Nephron (organoid): ENCODE measurements at regions not wholly inside any gene's neighbourhood (a gene's known extent, or its start where the extent isn't known, plus 50 kb on each side); places are given as distances from the start of the nearest gene placed in this dataset.

Experiments
- H3K27ac Mint-ChIP-seq, 3 experiments: 2 replicates each; pipeline ENCODE4 v1.8.0; 2020; ENCODE audit warnings: mixed read lengths in 3 of 3, mild to moderate bottlenecking in 2 of 3, moderate library complexity in 1 of 3
- H3K27me3 Mint-ChIP-seq: 2 replicates; pipeline ENCODE4 v1.8.0; 2021; ENCODE audit warnings: low read depth, mild to moderate bottlenecking, moderate library complexity, mixed read lengths
- H3K36me3 Mint-ChIP-seq: 2 replicates; pipeline ENCODE4 v1.8.0; 2020; ENCODE audit warnings: low read depth, mixed read lengths
- H3K4me1 Mint-ChIP-seq: 2 replicates; pipeline ENCODE4 v1.8.0; 2020; ENCODE audit warnings: mixed read lengths
- H3K4me3 Mint-ChIP-seq, 3 experiments: 2 replicates each; pipeline ENCODE4 v1.8.0; 2020; ENCODE audit warnings: mild to moderate bottlenecking in 3 of 3, mixed read lengths in 3 of 3, moderate library complexity in 2 of 3
- H3K9me3 Mint-ChIP-seq: 2 replicates; pipeline ENCODE4 v1.8.0; 2020; ENCODE audit warnings: mixed read lengths
- TF ChIP-seq, protein P1 (sequence below), 3 experiments: fragments of 200-600 bp; sonication (generic); IDR thresholded peaks; one replicate each; pipeline ENCODE4 v1.5.0; 2021; ENCODE audit warnings: antibody characterized with exemption in 3 of 3; ENCODE audit not compliant: unreplicated experiment in 3 of 3

- no peaks in the 10 kb centered on the region for H3K36me3 Mint-ChIP-seq
- no peak overlapping the region for H3K4me3 Mint-ChIP-seq
- H3K4me1 Mint-ChIP-seq: no peaks in the 10 kb centered on the region
- no peaks in the 10 kb centered on the region for H3K27me3 Mint-ChIP-seq
- no peaks in the 10 kb centered on the region for H3K9me3 Mint-ChIP-seq
- TF ChIP-seq, protein P1, sequence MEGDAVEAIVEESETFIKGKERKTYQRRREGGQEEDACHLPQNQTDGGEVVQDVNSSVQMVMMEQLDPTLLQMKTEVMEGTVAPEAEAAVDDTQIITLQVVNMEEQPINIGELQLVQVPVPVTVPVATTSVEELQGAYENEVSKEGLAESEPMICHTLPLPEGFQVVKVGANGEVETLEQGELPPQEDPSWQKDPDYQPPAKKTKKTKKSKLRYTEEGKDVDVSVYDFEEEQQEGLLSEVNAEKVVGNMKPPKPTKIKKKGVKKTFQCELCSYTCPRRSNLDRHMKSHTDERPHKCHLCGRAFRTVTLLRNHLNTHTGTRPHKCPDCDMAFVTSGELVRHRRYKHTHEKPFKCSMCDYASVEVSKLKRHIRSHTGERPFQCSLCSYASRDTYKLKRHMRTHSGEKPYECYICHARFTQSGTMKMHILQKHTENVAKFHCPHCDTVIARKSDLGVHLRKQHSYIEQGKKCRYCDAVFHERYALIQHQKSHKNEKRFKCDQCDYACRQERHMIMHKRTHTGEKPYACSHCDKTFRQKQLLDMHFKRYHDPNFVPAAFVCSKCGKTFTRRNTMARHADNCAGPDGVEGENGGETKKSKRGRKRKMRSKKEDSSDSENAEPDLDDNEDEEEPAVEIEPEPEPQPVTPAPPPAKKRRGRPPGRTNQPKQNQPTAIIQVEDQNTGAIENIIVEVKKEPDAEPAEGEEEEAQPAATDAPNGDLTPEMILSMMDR (IDR thresholded peaks at IDR 0.05; ENCODE audit: unreplicated experiment in 3 of 3): no peak
- no peak overlapping the region for H3K27ac Mint-ChIP-seq
Measured at GRCh38 chr2:185998562-185999070, 260.0 kb downstream of the FSIP2 start.

GRCh38 chr2:186009341-186009740 lies 270.7 kb downstream of the FSIP2 start:
- Mint-ChIP-seq H3K27me3 (no peaks in the 10 kb centered on the region), H3K4me1 (no peaks in the 10 kb centered on the region), H3K27ac (no peak overlapping the region), H3K4me3 (no peak overlapping the region), H3K9me3 (peaks cover 41% of the 10 kb centered on the region), H3K36me3 (peaks cover 13% of the 10 kb centered on the region)
- TF ChIP-seq, protein P1 (IDR thresholded peaks at IDR 0.05; ENCODE audit: unreplicated experiment in 3 of 3): no peak

DNA sequence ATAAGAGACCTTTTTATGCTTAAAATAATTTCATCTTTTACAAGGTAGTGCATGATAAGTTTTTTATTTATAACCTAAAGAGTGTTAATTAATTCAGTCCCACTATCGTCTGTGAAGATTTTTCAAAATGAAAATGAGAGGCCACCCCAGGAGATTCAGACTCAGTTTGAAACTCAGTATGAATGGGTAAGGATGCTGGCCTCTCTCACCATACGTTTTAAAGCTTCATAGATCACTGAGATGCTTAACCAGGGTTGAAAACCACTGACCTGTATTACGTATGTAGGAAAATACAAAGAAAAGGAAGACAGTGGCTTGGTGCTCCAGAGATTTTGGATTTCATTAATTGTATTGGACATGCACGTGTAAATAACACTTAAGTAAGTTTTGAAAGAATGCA lies 278.7 kb downstream of the FSIP2 start:
- Mint-ChIP-seq H3K27me3 (no peaks in the 10 kb centered on the region), H3K36me3 (peaks cover 8% of the 10 kb centered on the region), H3K9me3 (peaks cover 22% of the 10 kb centered on the region), H3K27ac (no peak overlapping the region), H3K4me1 (no peaks in the 10 kb centered on the region), H3K4me3 (no peak overlapping the region)
- TF ChIP-seq, protein P1 (IDR thresholded peaks at IDR 0.05; ENCODE audit: unreplicated experiment in 3 of 3): no peak

DNA sequence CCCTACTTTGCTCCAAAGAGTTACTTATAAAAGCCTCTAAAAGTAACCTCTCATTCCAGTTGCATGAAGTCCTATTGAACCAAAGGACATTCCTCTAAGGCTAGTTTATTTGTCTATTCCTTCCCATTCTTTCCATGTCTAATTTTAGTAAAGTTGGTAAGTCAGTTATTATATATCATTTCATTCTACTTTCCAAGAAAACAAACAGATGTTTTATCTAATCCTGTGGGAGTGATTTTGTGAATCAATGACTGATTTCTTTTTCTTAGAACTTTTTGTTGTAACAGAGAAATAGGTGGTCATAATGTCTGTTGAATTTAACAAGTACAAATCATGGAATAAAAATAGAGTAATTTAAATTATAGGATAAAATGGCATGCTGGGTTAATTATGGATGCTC lies 286.3 kb downstream of the FSIP2 start:
- H3K36me3 Mint-ChIP-seq: no peaks in the 10 kb centered on the region
- no peaks in the 10 kb centered on the region for H3K4me1 Mint-ChIP-seq
- H3K9me3 Mint-ChIP-seq: peaks cover 10% of the 10 kb centered on the region
- no peak overlapping the region for H3K4me3 Mint-ChIP-seq
- TF ChIP-seq, protein P1 (IDR thresholded peaks at IDR 0.05; ENCODE audit: unreplicated experiment in 3 of 3): no peak
- H3K27me3 Mint-ChIP-seq: no peaks in the 10 kb centered on the region
- no peak overlapping the region for H3K27ac Mint-ChIP-seq

DNA sequence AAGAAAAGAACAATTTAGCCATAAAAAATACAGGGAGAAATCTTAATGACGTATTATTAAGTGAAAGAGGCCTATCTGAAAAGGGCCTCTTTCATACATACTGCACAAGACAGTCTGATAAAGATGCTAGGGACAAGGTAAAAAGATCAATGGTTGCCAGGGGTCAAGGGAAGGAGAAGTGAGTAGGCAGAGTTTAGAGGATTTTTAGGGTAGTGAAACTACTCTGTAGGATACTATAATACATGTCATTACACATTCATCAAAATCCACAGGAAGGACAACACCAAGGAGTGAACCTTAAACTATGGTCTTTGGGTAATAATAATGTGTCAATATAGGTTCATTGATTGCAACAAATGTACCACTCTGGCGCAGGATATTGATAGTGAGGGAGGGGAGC lies 289.3 kb downstream of the FSIP2 start:
- H3K9me3 Mint-ChIP-seq: no peaks in the 10 kb centered on the region
- TF ChIP-seq, protein P1 (IDR thresholded peaks at IDR 0.05; ENCODE audit: unreplicated experiment in 3 of 3): no peak
- no peaks in the 10 kb centered on the region for H3K4me1 Mint-ChIP-seq
- H3K36me3 Mint-ChIP-seq: no peaks in the 10 kb centered on the region
- no peaks in the 10 kb centered on the region for H3K27me3 Mint-ChIP-seq
- no peak overlapping the region for H3K4me3 Mint-ChIP-seq
- no peak overlapping the region for H3K27ac Mint-ChIP-seq

GRCh38 chr2:186031229-186031628 lies 292.6 kb downstream of the FSIP2 start:
- H3K36me3 Mint-ChIP-seq: no peaks in the 10 kb centered on the region
- TF ChIP-seq, protein P1 (IDR thresholded peaks at IDR 0.05; ENCODE audit: unreplicated experiment in 3 of 3): no peak
- H3K9me3 Mint-ChIP-seq: no peaks in the 10 kb centered on the region
- no peak overlapping the region for H3K27ac Mint-ChIP-seq
- H3K4me1 Mint-ChIP-seq: no peaks in the 10 kb centered on the region
- no peak overlapping the region for H3K4me3 Mint-ChIP-seq
- no peaks in the 10 kb centered on the region for H3K27me3 Mint-ChIP-seq
